Activated T-cell treated with anti-CD3 and anti-CD28 coated beads, Interleukin-2, amount 50 U/mL, for 72 hours (primary cell): ENCODE measurements at regions not wholly inside any gene's neighbourhood (a gene's known extent, or its start where the extent isn't known, plus 50 kb on each side); places are given as distances from the start of the nearest gene placed in this dataset.
A peak's percentile ranks its signal among the peaks of the same experiment; 100 is the strongest.

ENCODE experiments used
- ATAC-seq, 2 donors: fragments of 150-1000 bp; cut with Tn5 transposase; replicated peaks in 1 of 2; 2 replicates each; pipeline ENCODE4 v1.10.0; 2021; ENCODE audit warnings: moderate library complexity in 2 of 2, mild to moderate bottlenecking in 1 of 2
- DNase-seq, 2 donors: peaks; one replicate each; pipeline ENCODE4 v3.0.0; 2021 to 2022; ENCODE audit warnings: mixed read lengths in 1 of 2
- H3K27ac Mint-ChIP-seq: one replicate; pipeline ENCODE4 v1.8.0; 2022; ENCODE audit warnings: mild to moderate bottlenecking, moderate library complexity, mixed read lengths
- H3K27me3 Mint-ChIP-seq: one replicate; pipeline ENCODE4 v1.8.0; 2022; ENCODE audit warnings: low read depth, mixed read lengths
- H3K36me3 Mint-ChIP-seq, 2 donors: one replicate each; pipeline ENCODE4 v1.8.0; 2022; ENCODE audit warnings: mixed read lengths in 2 of 2, mild to moderate bottlenecking in 1 of 2; ENCODE audit not compliant: insufficient read depth in 2 of 2
- H3K4me1 Mint-ChIP-seq: one replicate; pipeline ENCODE4 v1.8.0; 2022; ENCODE audit warnings: low read depth, mixed read lengths
- H3K4me3 Mint-ChIP-seq, 2 donors: one replicate each; pipeline ENCODE4 v1.8.0; 2022; ENCODE audit warnings: mild to moderate bottlenecking in 2 of 2, mixed read lengths in 2 of 2, moderate library complexity in 2 of 2
- H3K9me3 Mint-ChIP-seq, 2 donors: one replicate each; pipeline ENCODE4 v1.8.0; 2022; ENCODE audit warnings: mixed read lengths in 2 of 2

DNA sequence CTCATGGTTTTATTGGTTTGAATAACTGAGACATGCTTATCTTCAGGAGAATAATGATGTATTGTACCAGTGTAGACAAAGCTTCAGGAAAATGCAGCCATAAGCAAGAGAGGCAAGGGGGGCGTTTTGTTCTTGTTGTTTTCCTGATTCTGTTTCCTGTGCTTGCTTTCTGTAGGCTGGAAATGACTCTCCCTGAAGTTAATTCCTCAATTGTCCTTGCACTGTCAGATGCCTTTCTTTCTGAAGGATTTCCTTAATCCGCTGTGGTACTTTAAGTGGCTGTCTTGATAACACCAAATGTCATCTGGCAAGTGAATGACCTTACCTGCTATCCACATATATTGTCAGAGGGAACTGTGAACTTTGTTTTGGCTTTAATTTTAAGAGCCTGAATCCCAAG is 220.0 kb downstream of the NEDD1 start:
- no peak overlapping the region for H3K4me3 Mint-ChIP-seq
- DNase-seq (no peak), ATAC-seq (no peak)
- peaks cover 7% of the 10 kb centered on the region for H3K27me3 Mint-ChIP-seq
- H3K36me3 Mint-ChIP-seq: no peaks in the 10 kb centered on the region
- no peak overlapping the region for H3K27ac Mint-ChIP-seq
- no peaks in the 10 kb centered on the region for H3K9me3 Mint-ChIP-seq
- no peaks in the 10 kb centered on the region for H3K4me1 Mint-ChIP-seq

DNA sequence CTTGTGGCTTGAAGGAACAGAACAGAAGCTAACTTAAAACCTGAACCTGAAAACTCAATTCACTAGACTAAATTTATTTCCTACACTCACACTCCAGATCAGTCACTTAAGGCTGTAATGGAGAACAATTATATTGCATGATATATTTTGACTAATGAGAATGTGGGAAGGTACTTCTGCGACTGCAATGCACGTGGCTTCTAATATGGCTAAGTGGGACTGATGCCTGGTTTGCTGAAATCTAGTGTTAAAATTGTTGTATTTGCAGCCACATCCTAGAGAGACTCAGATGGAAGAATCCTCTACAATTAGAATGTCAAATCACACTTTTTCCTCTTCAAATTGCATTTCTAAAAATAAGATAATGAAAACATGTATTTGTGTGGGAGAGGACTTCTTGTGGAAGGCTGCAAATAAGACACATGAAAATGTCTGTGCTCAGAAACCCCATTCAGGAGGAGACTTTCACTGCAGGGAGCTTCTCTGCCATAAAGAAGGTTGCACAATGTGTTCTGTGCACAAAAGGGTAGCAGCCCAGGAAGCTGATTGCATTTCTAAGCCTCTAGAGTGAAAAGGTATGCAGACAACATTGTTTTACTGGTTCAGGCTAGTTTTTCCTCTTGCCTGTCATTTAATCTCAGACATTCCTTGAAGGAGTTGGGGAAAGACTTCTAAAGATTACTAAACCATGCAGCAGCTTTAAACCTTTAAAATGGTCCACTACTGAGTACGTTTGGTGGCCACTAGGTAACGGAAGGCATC is 224.3 kb downstream of the NEDD1 start:
- Mint-ChIP-seq H3K9me3 (no peaks in the 10 kb centered on the region), H3K36me3 (no peaks in the 10 kb centered on the region), H3K27ac (no peak overlapping the region), H3K4me1 (no peaks in the 10 kb centered on the region), H3K4me3 (no peak overlapping the region), H3K27me3 (peaks cover 18% of the 10 kb centered on the region)
- ATAC-seq (no peak), DNase-seq (no peak)

DNA sequence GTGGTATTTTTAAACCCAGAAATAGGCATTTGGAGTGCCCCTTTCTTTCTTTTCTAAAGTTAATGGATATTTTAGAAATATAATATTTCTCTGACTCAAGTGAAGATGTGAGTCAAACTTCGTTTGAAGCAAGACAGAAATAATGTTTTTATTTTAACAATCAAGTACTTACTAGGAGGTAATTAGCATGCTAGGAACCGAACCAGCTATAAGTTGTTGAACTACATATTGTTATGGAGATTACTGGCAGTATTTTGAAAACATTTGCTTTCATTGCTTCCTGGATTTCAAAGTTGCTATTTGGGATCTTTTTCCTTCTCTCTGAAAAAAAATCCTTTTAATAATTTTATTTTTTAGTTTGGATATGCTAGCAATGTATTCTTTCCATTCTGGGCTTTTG is 225.2 kb downstream of the NEDD1 start:
- DNase-seq (no peak), ATAC-seq (no peak)
- Mint-ChIP-seq H3K36me3 (no peaks in the 10 kb centered on the region), H3K27me3 (peaks cover 18% of the 10 kb centered on the region), H3K4me1 (no peaks in the 10 kb centered on the region), H3K9me3 (no peaks in the 10 kb centered on the region), H3K4me3 (no peak overlapping the region), H3K27ac (no peak overlapping the region)

DNA sequence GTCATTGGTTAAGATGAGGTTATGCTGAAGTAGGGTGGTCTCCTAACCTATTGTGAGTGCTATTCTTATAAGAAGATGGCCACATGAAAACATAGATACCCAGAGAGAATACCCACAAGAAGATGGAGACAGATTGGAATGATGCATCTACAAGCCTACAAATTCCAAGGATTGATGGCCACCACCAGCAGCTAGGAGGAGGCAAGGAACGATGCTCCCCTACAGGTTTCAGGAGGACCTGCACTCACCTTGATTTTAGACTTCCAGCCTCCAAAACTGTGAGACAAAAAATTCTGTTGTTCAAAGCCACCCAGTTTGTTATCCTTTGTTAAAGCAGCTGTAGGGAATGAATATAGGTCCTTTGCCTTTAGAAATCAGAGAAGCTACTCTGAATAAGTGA is 227.4 kb downstream of the NEDD1 start:
- Mint-ChIP-seq H3K4me3 (no peak overlapping the region), H3K9me3 (no peaks in the 10 kb centered on the region), H3K36me3 (no peaks in the 10 kb centered on the region), H3K27me3 (peaks cover 18% of the 10 kb centered on the region), H3K4me1 (no peaks in the 10 kb centered on the region), H3K27ac (no peak overlapping the region)
- DNase-seq (no peak), ATAC-seq (no peak)

DNA sequence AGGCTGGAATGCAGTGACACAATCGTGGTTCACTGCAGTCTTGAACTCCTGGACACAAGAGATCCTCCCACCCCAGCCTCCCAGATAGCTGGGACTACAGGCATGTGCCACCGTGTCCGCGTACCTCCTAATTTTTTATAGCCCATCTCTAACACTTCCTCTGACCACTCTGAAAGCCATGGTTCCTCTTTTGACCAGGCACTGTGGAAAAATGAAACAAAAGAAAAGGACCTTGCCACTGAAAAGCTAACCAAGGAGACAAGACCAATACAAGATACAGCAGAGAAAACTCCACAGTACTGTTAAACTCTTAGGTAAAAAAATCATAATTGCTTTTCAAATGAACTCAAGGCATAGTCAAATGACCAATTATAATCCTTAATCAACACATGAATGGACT is 233.3 kb downstream of the NEDD1 start:
- Mint-ChIP-seq H3K27ac (no peak overlapping the region), H3K4me3 (no peak overlapping the region), H3K4me1 (no peaks in the 10 kb centered on the region), H3K27me3 (peaks cover 6% of the 10 kb centered on the region), H3K36me3 (no peaks in the 10 kb centered on the region), H3K9me3 (no peaks in the 10 kb centered on the region)
- DNase-seq (no peak), ATAC-seq (no peak)

DNA sequence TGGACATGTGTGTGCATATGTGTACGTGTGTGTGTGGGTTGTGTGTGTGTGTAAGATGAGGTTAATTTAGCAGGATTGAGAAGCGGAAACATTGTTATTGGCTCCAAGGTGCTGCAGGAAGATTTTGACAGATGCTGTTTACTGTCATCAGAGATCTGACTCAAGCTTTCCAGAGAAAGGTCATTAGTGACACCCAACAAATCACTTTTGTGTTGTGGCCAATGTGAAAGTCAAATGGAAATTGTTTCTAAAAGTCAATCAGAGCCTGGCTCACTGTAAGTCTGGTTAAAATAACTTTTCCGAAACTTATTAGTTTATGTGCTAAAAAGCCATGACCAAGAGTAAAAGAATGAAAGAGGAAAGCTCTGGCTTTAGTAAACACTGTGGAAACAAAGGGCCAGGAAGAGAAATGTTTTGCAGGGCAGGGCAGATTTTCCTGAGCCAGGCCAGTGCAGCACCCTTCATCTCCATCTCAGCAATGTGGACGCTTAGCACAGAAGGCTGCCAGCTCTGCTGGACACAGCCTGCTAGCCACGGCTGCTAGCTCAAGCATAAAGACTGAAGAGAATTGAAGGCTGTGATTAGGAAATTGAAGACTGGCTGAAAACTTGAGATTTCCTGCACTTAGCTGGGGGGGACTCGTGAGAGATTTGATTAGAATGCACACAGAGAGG is 235.8 kb downstream of the NEDD1 start:
- H3K27ac Mint-ChIP-seq: no peak overlapping the region
- DNase-seq (no peak), ATAC-seq (no peak)
- H3K27me3 Mint-ChIP-seq: peaks cover 6% of the 10 kb centered on the region
- no peaks in the 10 kb centered on the region for H3K9me3 Mint-ChIP-seq
- no peaks in the 10 kb centered on the region for H3K36me3 Mint-ChIP-seq
- H3K4me3 Mint-ChIP-seq: no peak overlapping the region
- H3K4me1 Mint-ChIP-seq: no peaks in the 10 kb centered on the region

DNA sequence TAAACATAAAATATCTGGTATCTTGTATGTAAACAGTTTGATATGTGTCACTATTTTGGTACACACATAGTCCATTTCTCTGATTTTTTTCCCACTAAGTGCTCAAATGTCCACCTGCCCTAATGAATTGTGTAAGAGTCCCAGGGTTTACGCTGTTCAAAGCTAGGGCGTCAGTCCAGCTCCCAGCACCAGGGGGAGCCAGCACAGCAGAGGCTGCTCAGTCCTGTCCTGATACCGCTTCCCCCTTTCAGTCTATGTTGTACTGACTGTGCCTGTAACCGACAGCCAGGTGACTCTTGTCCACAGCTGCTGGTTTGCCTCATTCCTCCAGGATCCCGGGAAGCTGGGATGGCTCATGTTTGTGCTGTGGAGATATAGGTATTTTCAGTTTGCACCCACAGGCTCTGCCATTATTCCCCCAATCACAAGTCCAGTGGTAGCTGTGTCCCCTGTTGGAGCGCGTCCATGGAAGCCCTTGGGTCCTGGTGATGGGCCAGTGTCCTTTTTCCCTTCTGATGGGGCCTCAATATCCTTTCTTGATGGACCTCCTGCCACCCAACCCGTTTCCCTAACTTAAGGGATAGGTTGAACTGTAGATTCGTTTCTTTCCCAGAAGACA is 242.0 kb downstream of the NEDD1 start:
- Mint-ChIP-seq H3K4me3 (no peak overlapping the region), H3K9me3 (no peaks in the 10 kb centered on the region), H3K27ac (no peak overlapping the region), H3K4me1 (no peaks in the 10 kb centered on the region), H3K27me3 (peaks cover 7% of the 10 kb centered on the region), H3K36me3 (no peaks in the 10 kb centered on the region)
- ATAC-seq (peak; percentile 80 to 89), DNase-seq (peak; percentile 48 to 52)

DNA sequence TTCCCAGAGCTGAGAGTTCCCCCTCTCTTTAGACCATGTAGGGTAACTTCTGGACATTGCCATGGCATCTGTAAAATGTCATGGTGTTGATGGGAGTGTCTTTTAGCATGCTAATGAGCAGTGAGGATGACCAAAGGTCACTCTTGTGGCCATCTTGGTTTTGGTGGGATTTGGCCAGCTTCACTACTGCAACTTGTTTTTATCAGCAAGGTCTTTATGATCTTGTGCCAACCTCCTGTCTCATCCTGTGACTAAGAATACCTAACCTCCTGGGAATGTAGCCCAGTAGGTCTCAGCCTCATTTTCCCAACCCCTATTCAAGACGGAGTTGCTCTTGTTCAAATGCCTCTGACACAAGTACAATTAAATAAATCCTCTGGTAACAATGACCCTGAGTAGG is 244.4 kb downstream of the NEDD1 start:
- no peaks in the 10 kb centered on the region for H3K36me3 Mint-ChIP-seq
- H3K27me3 Mint-ChIP-seq: peaks cover 7% of the 10 kb centered on the region
- ATAC-seq: no peak
- no peak overlapping the region for H3K27ac Mint-ChIP-seq
- no peak overlapping the region for H3K4me3 Mint-ChIP-seq
- H3K9me3 Mint-ChIP-seq: no peaks in the 10 kb centered on the region
- no peaks in the 10 kb centered on the region for H3K4me1 Mint-ChIP-seq
- no peak for DNase-seq

DNA sequence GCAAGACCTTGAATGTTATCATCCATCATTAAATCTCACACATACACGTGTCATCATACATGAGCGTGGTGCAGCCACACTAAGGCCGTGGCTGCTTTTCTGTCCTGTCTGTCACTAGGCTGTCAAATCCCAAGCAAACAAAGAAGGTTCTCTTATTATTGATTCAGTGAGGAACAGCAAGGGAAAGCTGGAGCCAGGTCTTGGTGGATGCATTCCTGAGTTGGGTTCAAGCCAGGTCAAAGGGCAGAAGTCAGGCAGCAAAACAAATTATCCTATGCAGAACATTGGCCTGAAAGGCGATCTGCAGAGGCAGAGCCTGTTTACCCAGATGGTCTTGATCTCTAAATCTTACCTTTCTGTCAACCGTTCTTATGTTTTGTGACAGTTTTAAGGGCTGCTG is 252.3 kb downstream of the NEDD1 start:
- no peaks in the 10 kb centered on the region for H3K27me3 Mint-ChIP-seq
- DNase-seq: no peak
- ATAC-seq: no peak
- H3K9me3 Mint-ChIP-seq: peaks cover 0 to 1% of the 10 kb centered on the region in 2 donors
- no peaks in the 10 kb centered on the region for H3K4me1 Mint-ChIP-seq
- no peaks in the 10 kb centered on the region for H3K36me3 Mint-ChIP-seq
- H3K4me3 Mint-ChIP-seq: no peak overlapping the region
- no peak overlapping the region for H3K27ac Mint-ChIP-seq

DNA sequence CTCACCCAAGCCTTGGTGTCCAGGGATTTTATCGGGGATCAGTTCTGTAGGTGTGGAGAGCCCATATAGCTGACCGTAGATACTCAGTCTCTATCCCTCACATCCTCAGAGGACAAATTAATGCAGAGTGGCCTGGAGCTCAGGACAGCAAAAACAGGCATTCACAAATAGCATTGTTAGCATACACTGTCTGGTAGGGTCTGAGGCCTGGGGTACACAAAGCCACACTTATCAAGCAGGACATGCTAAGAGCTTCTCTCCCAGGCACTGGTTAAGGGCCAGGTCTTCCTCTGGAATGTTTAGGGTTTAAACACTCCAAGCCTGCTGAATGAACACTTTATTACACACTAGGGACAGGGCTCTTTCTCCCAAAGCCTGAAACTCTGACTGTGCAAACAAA is 253.2 kb downstream of the NEDD1 start:
- Mint-ChIP-seq H3K4me3 (no peak overlapping the region), H3K36me3 (no peaks in the 10 kb centered on the region), H3K27ac (no peak overlapping the region), H3K9me3 (peaks cover 0 to 1% of the 10 kb centered on the region in 2 donors), H3K4me1 (no peaks in the 10 kb centered on the region), H3K27me3 (no peaks in the 10 kb centered on the region)
- ATAC-seq (no peak), DNase-seq (no peak)

DNA sequence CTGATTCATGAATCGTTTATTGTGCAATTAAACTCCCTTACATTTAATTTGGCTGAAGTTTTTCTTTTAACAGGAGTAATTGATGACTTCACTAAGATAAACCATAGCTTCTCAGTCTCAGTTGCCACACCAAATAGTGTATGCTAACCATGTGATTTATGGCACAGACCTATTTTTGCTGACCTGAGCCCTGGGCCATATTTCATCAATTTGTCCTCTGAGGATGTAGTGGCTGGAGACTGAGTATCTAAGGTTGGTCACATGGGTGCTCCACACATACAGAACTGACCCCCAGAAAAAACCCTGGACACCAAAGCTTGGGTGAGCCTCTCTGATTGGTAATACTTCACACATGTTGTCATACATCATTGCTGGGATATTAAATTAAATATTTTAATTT is 255.1 kb downstream of the NEDD1 start:
- no peak for DNase-seq
- Mint-ChIP-seq H3K36me3 (no peaks in the 10 kb centered on the region), H3K27me3 (no peaks in the 10 kb centered on the region), H3K4me3 (no peak overlapping the region), H3K9me3 (peaks cover 0 to 1% of the 10 kb centered on the region in 2 donors), H3K4me1 (no peaks in the 10 kb centered on the region), H3K27ac (no peak overlapping the region)
- no peak for ATAC-seq

DNA sequence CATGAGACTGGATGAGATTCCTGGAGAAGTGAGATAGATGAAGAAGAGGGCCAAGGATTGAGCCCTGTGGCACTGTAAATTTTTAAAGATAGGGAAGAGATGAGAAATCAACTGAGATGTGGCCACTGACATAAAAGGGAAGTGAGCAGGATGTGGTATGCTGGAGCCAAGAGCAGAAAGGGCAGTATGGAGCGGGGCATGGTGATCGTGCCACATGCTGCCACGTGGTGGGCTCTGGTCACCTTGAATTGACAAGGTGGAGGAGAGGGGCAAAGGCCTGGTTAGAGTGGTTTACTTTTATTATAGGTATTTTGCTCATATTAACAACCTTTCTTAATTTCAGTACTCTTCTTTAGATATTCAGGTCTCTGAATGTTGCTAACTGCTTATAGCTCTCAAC is 257.9 kb downstream of the NEDD1 start:
- DNase-seq: no peak
- no peaks in the 10 kb centered on the region for H3K27me3 Mint-ChIP-seq
- no peak overlapping the region for H3K27ac Mint-ChIP-seq

DNA sequence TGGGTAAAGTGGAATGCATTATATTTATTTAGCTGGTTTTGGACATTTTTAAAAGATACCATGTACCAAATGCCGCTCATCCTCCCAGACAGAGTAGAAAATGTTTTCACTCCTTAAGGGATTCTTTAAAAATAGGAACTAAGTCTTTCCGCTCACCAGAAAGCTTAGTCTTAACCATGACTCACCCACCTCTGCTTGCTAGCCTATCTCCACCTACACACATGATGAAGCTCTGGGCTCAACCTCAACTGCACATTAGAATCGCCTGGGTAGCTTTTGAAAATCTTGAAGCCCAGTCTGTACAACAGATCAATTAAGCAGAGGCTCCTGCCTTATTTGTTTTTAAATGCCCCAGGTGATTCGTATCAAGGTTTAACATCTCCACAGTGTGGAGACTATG is 260.5 kb downstream of the NEDD1 start:
- Mint-ChIP-seq H3K4me3 (no peak overlapping the region), H3K9me3 (no peaks in the 10 kb centered on the region), H3K27ac (no peak overlapping the region)

More for the DNA sequence above, 257.9 kb downstream of the NEDD1 start:
- Mint-ChIP-seq H3K36me3 (no peaks in the 10 kb centered on the region), H3K9me3 (peaks cover 0 to 1% of the 10 kb centered on the region in 2 donors), H3K4me3 (no peak overlapping the region), H3K4me1 (no peaks in the 10 kb centered on the region)
- no peak for ATAC-seq

More for the DNA sequence above, 260.5 kb downstream of the NEDD1 start:
- peak in 1 of 2 donors; percentile 39 for ATAC-seq
- H3K4me1 Mint-ChIP-seq: no peaks in the 10 kb centered on the region
- DNase-seq: no peak
- H3K36me3 Mint-ChIP-seq: no peaks in the 10 kb centered on the region
- no peaks in the 10 kb centered on the region for H3K27me3 Mint-ChIP-seq
